PC-3 (cell line): ENCODE measurements at regions not wholly inside any gene's neighbourhood (a gene's known extent, or its start where the extent isn't known, plus 50 kb on each side); places are given as distances from the start of the nearest gene placed in this dataset.

Experiments used
- ATAC-seq: fragments of 200-7000 bp; cut with Tn5 transposase; 2 replicates; pipeline ENCODE4 v1.9.1; 2020; ENCODE audit warnings: mild to moderate bottlenecking, moderate library complexity
- BruUV-seq: library from RNA; stranded (reverse); fragments of 400-500 nt; replicated peaks from 2 replicates; lab custom pipeline; 2021; lab: Mats Ljungman, UMichigan
- CTCF ChIA-PET: fragments of 300-600 bp; sonication (Branson Sonifier 250); formaldehyde crosslinking; loops from one replicate; lab custom pipeline; 2022; ENCODE audit warnings: antibody characterized with exemption; lab: Charles Lee
- POLR2A ChIA-PET: fragments of 300-600 bp; sonication (Branson Sonifier 250); formaldehyde crosslinking; loops from one replicate; lab custom pipeline; 2022; ENCODE audit warnings: antibody characterized with exemption; ENCODE audit not compliant: unreplicated experiment; lab: Charles Lee
- DNase-seq: peaks from one replicate; pipeline ENCODE4 v3.0.0-alpha.2; 2015
- H2AFZ ChIP-seq: fragments of 300-600 bp; sonication (generic); 2 replicates; pipeline ENCODE4 v1.6.0; 2016; ENCODE audit warnings: antibody characterized with exemption, low read length
- H3F3A ChIP-seq: fragments of 300-600 bp; sonication (generic); one replicate; pipeline ENCODE4 v1.6.0; 2017; ENCODE audit warnings: antibody characterized with exemption, low read length, control low read depth, mild to moderate bottlenecking; ENCODE audit not compliant: unreplicated experiment
- H3K27ac ChIP-seq: fragments of 300-600 bp; sonication (generic); 2 replicates; pipeline ENCODE4 v1.5.1; 2016; ENCODE audit warnings: mild to moderate bottlenecking, low read length
- H3K27me3 ChIP-seq: fragments of 300-600 bp; sonication (generic); 2 replicates; pipeline ENCODE4 v1.6.1; 2016; ENCODE audit warnings: low read length, mixed read lengths
- H3K36me3 ChIP-seq: fragments of 300-600 bp; sonication (generic); 2 replicates; pipeline ENCODE4 v1.6.1; 2016; ENCODE audit warnings: low read depth, mixed run types, low read length, mixed read lengths
- H3K4me1 ChIP-seq: fragments of 300-600 bp; sonication (generic); 2 replicates; pipeline ENCODE4 v1.5.1; 2016; ENCODE audit warnings: low read length; ENCODE audit not compliant: insufficient read depth
- H3K4me2 ChIP-seq: fragments of 300-600 bp; sonication (generic); 2 replicates; pipeline ENCODE4 v1.6.0; 2016; ENCODE audit warnings: low read length
- H3K4me3 ChIP-seq: fragments of 300-600 bp; sonication (generic); 2 replicates; pipeline ENCODE4 v1.5.1; 2016; ENCODE audit warnings: mild to moderate bottlenecking, low read length, mixed read lengths
- H3K79me2 ChIP-seq: fragments of 300-600 bp; sonication (generic); 2 replicates; pipeline ENCODE4 v1.6.1; 2017; ENCODE audit warnings: low read length, mixed read lengths
- H3K9ac ChIP-seq: fragments of 300-600 bp; sonication (generic); 2 replicates; pipeline ENCODE4 v1.6.0; 2016; ENCODE audit warnings: mild to moderate bottlenecking, low read length
- H3K9me2 ChIP-seq: fragments of 300-600 bp; sonication (generic); replicated peaks from 2 replicates; pipeline ENCODE4 v1.6.1; 2016; ENCODE audit warnings: mixed run types, low read length, mixed read lengths
- H3K9me3 ChIP-seq: fragments of 300-600 bp; sonication (generic); 2 replicates; pipeline ENCODE4 v1.6.1; 2016; ENCODE audit warnings: low read length, mixed read lengths
- H4K20me1 ChIP-seq: fragments of 300-600 bp; sonication (generic); 2 replicates; pipeline ENCODE4 v1.6.1; 2016; ENCODE audit warnings: low read length, mixed read lengths
- EZH2 ChIP-seq: fragments of 300-600 bp; sonication (generic); IDR thresholded peaks from one replicate; pipeline ENCODE4 v1.6.1; 2017; ENCODE audit warnings: antibody characterized with exemption, mild to moderate bottlenecking, low read length; ENCODE audit not compliant: unreplicated experiment
- EZH2phosphoT487 ChIP-seq: fragments of 300-600 bp; sonication (generic); IDR thresholded peaks from 2 replicates; pipeline ENCODE4 v1.6.1; 2018; ENCODE audit warnings: mild to moderate bottlenecking, antibody characterized with exemption, low read length, borderline replicate concordance
- intact Hi-C: fragments of 100-400 bp; cut with micrococcal nuclease; formaldehyde crosslinking; loops from 2 replicates; pipeline ENCODE4 v1.9.0; 2023
- TF ChIP-seq, protein P1 (sequence below): fragments of 300-600 bp; sonication (generic); conservative IDR thresholded peaks from 2 replicates; pipeline ENCODE4 v1.5.1; 2017; ENCODE audit warnings: antibody characterized with exemption, low read depth, mild to moderate bottlenecking, low read length

GRCh38 chr5:82487131-82487530 lies 209.0 kb upstream of the RPS23 start:
- no TSS peak for BruUV-seq
- POLR2A ChIA-PET = interaction anchor here (0.6 kb wide), 1 partner anchor 323 kb away, joined by 3 read pairs; no protein-coding TSS in a partner anchor
- Histone ChIP-seq H4K20me1 (no peaks in the 10 kb centered on the region), H3K9ac (no peak overlapping the region), H3K36me3 (no peaks in the 10 kb centered on the region), H3K4me3 (no peak overlapping the region), H3K9me2 (no peaks in the 10 kb centered on the region), H3K79me2 (no peaks in the 10 kb centered on the region), H3K27me3 (no peaks in the 10 kb centered on the region), H3K9me3 (no peaks in the 10 kb centered on the region), H3K27ac (no peak overlapping the region), H3F3A (no peaks in the 10 kb centered on the region), H2AFZ (no peak overlapping the region), H3K4me2 (no peak overlapping the region), H3K4me1 (no peaks in the 10 kb centered on the region)
- CTCF ChIA-PET = no interaction called here
- intact Hi-C loops = no loop called here
- ATAC-seq (no peak), DNase-seq (no peak)
- TF ChIP-seq EZH2 = no peak
- TF ChIP-seq, protein P1, sequence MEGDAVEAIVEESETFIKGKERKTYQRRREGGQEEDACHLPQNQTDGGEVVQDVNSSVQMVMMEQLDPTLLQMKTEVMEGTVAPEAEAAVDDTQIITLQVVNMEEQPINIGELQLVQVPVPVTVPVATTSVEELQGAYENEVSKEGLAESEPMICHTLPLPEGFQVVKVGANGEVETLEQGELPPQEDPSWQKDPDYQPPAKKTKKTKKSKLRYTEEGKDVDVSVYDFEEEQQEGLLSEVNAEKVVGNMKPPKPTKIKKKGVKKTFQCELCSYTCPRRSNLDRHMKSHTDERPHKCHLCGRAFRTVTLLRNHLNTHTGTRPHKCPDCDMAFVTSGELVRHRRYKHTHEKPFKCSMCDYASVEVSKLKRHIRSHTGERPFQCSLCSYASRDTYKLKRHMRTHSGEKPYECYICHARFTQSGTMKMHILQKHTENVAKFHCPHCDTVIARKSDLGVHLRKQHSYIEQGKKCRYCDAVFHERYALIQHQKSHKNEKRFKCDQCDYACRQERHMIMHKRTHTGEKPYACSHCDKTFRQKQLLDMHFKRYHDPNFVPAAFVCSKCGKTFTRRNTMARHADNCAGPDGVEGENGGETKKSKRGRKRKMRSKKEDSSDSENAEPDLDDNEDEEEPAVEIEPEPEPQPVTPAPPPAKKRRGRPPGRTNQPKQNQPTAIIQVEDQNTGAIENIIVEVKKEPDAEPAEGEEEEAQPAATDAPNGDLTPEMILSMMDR = no peak
- TF ChIP-seq EZH2phosphoT487 = no peak

- Histone ChIP-seq H3K36me3 (no peaks in the 10 kb centered on the region), H3K9me2 (no peaks in the 10 kb centered on the region), H2AFZ (no peak overlapping the region), H3K79me2 (no peaks in the 10 kb centered on the region), H3K4me3 (no peak overlapping the region), H3K27ac (no peak overlapping the region), H3K27me3 (no peaks in the 10 kb centered on the region), H3K4me2 (no peak overlapping the region), H3K9me3 (no peaks in the 10 kb centered on the region), H3K9ac (no peak overlapping the region), H3K4me1 (no peaks in the 10 kb centered on the region), H4K20me1 (no peaks in the 10 kb centered on the region), H3F3A (no peaks in the 10 kb centered on the region)
- ATAC-seq (no peak), DNase-seq (no peak)
- no TSS peak for BruUV-seq
- POLR2A ChIA-PET = no interaction called here
- CTCF ChIA-PET = no interaction called here
- intact Hi-C loops = no loop called here
- TF ChIP-seq, protein P1 = no peak
- TF ChIP-seq EZH2 (no peak), EZH2phosphoT487 (no peak)
These were observed 202.2 kb upstream of the RPS23 start for GRCh38 chr5:82480331-82480730.

GRCh38 chr5:82476155-82476554 lies 198.0 kb upstream of the RPS23 start:
- no peak for ATAC-seq
- Histone ChIP-seq H3K27me3 (no peaks in the 10 kb centered on the region), H3K27ac (no peak overlapping the region), H3K4me2 (no peak overlapping the region), H3K36me3 (no peaks in the 10 kb centered on the region), H3K4me3 (no peak overlapping the region), H2AFZ (no peak overlapping the region), H3K9me2 (no peaks in the 10 kb centered on the region), H3K9me3 (no peaks in the 10 kb centered on the region), H3K79me2 (no peaks in the 10 kb centered on the region), H3F3A (no peaks in the 10 kb centered on the region), H3K9ac (no peak overlapping the region), H3K4me1 (no peaks in the 10 kb centered on the region), H4K20me1 (no peaks in the 10 kb centered on the region)
- TF ChIP-seq, protein P1 = no peak
- TF ChIP-seq EZH2phosphoT487 (no peak), EZH2 (no peak)
- DNase-seq = no peak
- intact Hi-C loops = no loop called here
- CTCF ChIA-PET = no interaction called here
- no TSS peak for BruUV-seq
- POLR2A ChIA-PET = interaction anchor here (0.5 kb wide), 1 partner anchor 996 kb away, joined by 3 read pairs; no protein-coding TSS in a partner anchor
